HG03457 (cell line): ENCODE measurements at regions not wholly inside any gene's neighbourhood (a gene's known extent, or its start where the extent isn't known, plus 50 kb on each side); places are given as distances from the start of the nearest gene placed in this dataset.

Experiments
- ATAC-seq: cut with Tn5 transposase; IDR thresholded peaks from one replicate; pipeline ENCODE4 v1.9.1; 2021; ENCODE audit warnings: moderate number of reproducible peaks; ENCODE audit not compliant: unreplicated experiment

- ATAC-seq, result no peak
Observed at GRCh38 chr4:126087101-126087500, 772.3 kb downstream of the FAT4 start.

DNA sequence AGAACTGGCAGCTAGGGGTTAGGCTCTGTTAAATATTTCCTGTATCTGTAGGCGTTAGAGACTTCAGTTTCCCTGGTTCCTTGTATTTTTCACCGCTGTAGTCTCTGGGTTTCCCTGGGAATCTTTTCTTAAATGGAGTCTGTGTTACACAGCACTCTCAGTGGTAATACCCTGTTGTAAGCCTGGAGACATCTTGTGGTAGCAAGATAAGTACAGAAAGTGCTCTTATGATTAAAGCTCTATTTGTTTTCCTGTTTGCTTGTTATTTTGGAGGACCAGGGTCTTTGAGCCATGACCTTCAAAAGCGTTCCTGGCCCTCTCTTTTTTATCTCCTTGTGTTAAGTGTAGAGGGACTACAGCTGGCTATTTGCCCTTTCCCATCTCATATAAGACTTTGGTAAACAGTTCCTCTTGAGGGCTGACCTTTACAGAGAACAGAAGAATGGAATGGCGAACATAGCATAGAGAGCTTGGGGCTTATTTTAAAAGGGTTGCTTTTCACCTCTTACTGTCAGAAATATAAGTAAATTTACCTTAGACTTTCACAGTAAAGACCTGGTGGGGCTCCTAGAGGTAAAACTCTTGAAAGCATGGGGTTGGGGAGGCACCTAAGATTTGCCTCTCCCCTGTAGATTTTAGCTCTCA lies 782.5 kb downstream of the FAT4 start:
- ATAC-seq, result no peak

GRCh38 chr4:126106658-126107057 lies 791.9 kb downstream of the FAT4 start:
- no peak for ATAC-seq

DNA sequence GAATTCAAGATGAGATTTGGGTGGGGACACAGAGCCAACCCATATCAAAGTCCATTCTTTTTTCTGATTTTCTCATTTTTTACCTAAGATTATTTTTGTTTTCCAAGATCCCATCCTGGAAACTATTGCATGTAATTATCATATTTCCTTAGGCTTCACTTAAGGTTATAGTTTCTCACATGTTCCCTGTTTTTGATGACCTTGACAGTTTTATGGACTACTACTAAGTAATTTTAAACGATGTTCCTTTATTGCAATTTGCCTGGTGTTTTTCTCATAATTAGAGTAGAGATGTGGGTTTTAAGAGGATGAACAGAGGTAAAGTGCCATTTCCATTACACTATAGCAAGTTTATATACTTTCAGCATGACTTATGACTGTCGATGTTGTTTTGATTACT lies 795.1 kb downstream of the FAT4 start:
- ATAC-seq, result no peak

DNA sequence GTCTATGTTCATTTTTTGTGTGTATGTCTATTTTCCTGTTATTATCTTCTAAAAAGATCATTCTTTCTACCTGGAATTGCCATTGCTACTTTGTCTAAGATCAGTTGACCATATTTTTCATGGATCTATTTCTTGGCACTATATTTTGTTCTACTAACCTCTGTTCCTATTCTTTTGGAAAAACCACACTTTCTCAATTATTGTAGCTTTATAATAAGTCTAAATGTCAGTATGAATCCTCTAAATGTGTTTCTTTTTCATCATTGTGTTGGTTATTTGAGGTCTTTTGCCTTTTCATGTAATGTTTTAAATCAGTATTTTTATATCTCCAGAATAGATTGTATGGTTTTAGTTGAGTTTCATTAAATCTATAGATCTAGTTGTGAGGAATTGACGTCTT lies 798.3 kb downstream of the FAT4 start:
- no peak for ATAC-seq

GRCh38 chr4:126123611-126124325 lies 809.0 kb downstream of the FAT4 start:
- ATAC-seq, result no peak

GRCh38 chr4:126124818-126125217 lies 810.1 kb downstream of the FAT4 start:
- no peak for ATAC-seq

GRCh38 chr4:126130215-126130614 lies 815.5 kb downstream of the FAT4 start:
- no peak for ATAC-seq

GRCh38 chr4:126136922-126137781 lies 822.4 kb downstream of the FAT4 start:
- ATAC-seq, result no peak

DNA sequence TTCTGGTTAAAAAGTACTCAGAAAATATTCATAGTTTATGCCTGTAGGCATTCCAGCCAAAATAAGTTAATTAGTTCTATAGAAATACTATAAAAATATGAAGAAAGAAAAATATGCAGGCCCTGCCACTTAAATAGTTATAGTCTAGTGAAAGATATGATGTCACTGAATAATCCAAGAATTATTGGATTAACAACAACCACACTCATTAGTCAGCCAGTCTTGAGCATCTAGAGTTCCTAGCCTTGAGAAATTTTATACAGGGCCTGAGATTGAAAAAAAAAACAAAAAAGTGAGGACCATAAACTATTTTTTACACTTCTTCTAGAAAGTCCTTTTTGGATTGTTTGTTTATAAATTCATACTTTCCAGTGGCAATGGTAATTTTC lies 823.0 kb downstream of the FAT4 start:
- ATAC-seq, result no peak

DNA sequence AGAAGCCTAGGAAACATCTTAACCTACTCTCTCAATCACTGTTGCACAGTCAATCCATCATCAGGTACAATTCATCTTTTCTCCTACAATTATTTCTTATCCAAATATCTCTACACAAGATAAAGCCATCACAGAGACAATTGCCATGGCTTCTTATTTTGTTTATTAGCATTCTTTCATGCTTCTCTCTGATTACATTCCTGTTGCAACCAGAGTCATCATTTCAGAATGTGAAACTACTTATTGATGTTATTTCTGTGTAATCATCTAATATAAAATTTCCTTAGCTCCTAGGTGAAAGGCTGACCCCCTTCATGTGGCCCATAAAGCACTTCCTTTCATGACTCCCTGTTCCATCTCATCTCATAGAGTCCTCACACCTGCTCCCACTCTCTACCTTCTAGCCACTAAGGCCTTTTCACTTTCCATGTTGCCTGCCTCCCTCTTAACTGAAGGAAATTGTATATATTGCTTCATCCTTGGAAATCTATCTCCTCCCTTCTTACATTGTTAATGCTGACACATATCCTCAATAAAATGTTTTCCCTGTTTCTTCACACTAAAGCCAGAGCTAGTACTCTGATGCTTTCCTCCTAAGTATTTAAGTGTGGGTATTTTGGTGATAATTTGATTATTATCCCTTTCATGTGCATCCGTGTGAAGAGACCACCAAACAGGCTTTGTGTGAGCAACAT lies 829.9 kb downstream of the FAT4 start:
- ATAC-seq, result no peak

- ATAC-seq, result no peak
Observed at GRCh38 chr4:126168484-126168883, 853.7 kb downstream of the FAT4 start.

DNA sequence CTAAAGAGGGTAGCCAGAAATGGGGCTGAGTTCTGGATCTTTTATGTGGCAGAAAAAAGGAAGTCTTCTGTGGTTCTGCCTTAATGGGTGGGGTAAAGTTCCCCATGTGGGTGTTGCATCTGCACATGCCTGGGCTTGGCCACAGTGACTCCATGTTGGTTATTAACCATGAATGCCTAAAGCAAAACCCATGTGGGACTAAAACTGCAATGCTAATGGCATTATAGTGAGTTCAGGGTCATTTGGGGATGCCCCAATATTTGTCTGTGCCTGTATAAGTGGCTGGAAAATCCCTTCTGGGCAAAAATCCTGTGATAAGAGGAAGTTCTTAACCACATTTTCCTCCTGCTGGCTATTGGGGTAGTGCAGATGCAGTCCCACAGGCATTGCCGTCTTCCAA lies 857.4 kb downstream of the FAT4 start:
- no peak for ATAC-seq

DNA sequence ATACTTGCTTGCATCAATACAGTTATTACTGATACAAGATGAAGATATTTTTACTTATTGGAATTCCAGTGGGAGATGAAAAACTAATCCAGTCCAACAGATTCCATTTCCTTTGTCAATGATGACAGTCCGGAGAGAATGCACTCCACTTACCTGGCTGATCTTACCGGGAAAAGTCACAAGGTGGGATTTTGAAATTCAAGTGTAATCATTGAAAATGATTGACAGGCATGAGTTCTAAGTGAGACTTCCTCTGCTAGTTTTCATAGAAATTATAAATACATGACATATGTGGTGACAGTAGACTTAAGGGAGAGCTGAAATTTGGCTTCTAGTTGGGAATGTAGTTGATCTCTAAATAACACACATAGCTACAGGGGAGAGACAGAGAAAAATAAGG lies 859.9 kb downstream of the FAT4 start:
- ATAC-seq, result no peak

- no peak for ATAC-seq
Observed at GRCh38 chr4:126180642-126181041, 865.9 kb downstream of the FAT4 start.

DNA sequence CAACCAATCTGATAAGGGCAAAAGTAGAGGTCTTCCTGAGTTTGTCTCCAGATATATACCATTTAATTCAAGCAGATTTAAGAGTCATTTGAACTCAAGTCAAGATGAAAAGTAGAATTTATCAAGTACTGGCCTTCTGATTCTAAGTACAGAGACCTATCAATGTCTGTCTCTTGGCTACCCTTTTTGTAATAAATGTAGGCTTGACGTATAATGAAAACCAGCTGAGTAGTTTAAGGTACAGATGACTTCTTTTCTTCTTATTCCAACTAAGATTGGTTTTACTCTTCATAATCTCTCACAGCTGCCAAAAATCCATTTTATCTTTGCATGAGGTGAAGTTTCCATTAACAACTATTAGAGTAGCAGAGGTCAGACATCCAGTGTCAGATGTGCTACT lies 867.6 kb downstream of the FAT4 start:
- ATAC-seq, result no peak

DNA sequence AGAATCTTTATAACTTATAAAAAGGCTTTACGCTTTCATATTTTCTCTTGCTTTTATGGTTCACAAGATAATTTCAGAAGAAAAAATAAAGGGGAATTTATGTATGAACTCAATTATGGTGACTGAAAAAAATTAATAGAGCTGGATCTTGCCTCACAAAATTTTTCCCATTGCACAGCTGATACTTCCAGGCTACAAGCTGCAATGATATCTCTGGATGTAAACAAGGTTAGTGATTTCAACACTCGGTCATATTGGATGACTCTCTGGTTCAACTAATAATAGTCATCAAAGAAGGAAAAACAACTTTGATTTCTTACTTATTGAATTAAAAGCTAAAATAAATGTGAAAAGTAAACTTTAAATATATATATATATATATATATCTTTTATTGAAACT lies 868.0 kb downstream of the FAT4 start:
- no peak for ATAC-seq

DNA sequence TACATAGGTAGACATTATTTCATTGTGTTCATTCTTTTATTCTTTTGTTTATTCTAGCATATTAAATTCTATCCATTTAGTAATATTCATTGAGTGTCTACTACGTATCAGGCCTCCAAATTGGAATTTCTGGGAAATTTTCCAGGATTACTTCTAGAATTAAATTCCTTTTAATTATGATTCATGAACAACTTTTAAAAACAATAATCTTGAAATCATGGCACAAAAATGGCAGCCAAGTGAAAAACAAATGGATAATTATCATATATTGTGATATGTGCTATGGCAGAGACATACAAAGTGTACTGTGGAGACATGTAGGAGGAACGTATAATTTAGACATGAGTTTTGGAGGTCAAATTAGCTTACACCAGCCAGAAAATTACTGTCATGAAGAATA lies 868.5 kb downstream of the FAT4 start:
- ATAC-seq, result no peak

- ATAC-seq, result no peak
Observed at GRCh38 chr4:126191536-126191935, 876.8 kb downstream of the FAT4 start.

- no peak for ATAC-seq
Observed at GRCh38 chr4:126192506-126192905, 877.8 kb downstream of the FAT4 start.
